K562 (cell line): ENCODE measurements at regions not wholly inside any gene's neighbourhood (a gene's known extent, or its start where the extent isn't known, plus 50 kb on each side); places are given as distances from the start of the nearest gene placed in this dataset.

Experiments
- ATAC-seq: fragments of 200-7000 bp; cut with Tn5 transposase; 3 replicates; pipeline ENCODE4 v1.9.1; 2020; ENCODE audit warnings: moderate library complexity
- BruUV-seq: library from RNA; stranded (reverse); fragments of 400-500 nt; replicated peaks from 2 replicates; lab custom pipeline; 2021; lab: Mats Ljungman, UMichigan
- CTCF ChIA-PET: fragments of 300-600 bp; formaldehyde crosslinking; extraction: SDS; loops from one replicate; lab custom pipeline; 2021; ENCODE audit warnings: low intra/inter-chr PET ratio; lab: Yijun Ruan, JAX
- POLR2A ChIA-PET: fragments of 300-600, 350-650 bp; sonication (Branson Sonifier 250); formaldehyde crosslinking; extraction: SDS; loops from one replicate; lab custom pipeline; 2021; ENCODE audit warnings: antibody characterized with exemption, inconsistent platforms; lab: Yijun Ruan, JAX
- DNase-seq, 4 experiments: peaks; one replicate each; pipeline versions ENCODE4 v3.0.0 to v3.0.0-alpha.2; 2011 to 2018; ENCODE audit warnings: low spot score in 3 of 4, mixed read lengths in 3 of 4; ENCODE audit errors: extremely low read depth in 1 of 4
- FAIRE-seq: peaks from 2 replicates; lab custom pipeline; 2011; peaks lifted over from hg19 to GRCh38; lab: Jason Lieb, UNC
- H2AFZ ChIP-seq: 2 replicates; pipeline ENCODE4 v1.6.0; 2011; ENCODE audit warnings: low read depth, low read length, control low read depth, inconsistent platforms
- H3K27ac ChIP-seq: fragments of 200-600 bp; 3 replicates; pipeline ENCODE4 v1.8.0; 2011; ENCODE audit warnings: low read depth, mild to moderate bottlenecking, control low read depth, inconsistent platforms, low read length, moderate library complexity, mixed read lengths; ENCODE audit errors: extremely low read depth
- H3K27me3 ChIP-seq, 2 experiments: fragments of 300-600 bp in 1 of 2; 2 replicates in 1 of 2; 3 replicates in 1 of 2; pipeline versions ENCODE4 v1.6.0 to v1.8.0; 2011; ENCODE audit warnings: inconsistent platforms in 2 of 2, low read length in 2 of 2, mild to moderate bottlenecking in 1 of 2, mixed read lengths in 1 of 2, moderate library complexity in 1 of 2; ENCODE audit not compliant: control insufficient read depth in 2 of 2, insufficient read depth in 2 of 2
- H3K36me3 ChIP-seq: fragments of 300-600 bp; 3 replicates; pipeline ENCODE4 v1.8.0; 2011; ENCODE audit warnings: mild to moderate bottlenecking, low read length, inconsistent platforms; ENCODE audit not compliant: control insufficient read depth, insufficient read depth
- H3K4me1 ChIP-seq, 2 experiments: fragments of 200-600 bp in 1 of 2; replicated peaks in 1 of 2; 2 replicates in 1 of 2; 3 replicates in 1 of 2; pipeline versions ENCODE4 v1.5.1 to v1.8.0; 2011; ENCODE audit warnings: inconsistent platforms in 2 of 2, low read length in 2 of 2, mild to moderate bottlenecking in 1 of 2, mixed read lengths in 1 of 2, moderate library complexity in 1 of 2; ENCODE audit not compliant: control insufficient read depth in 2 of 2, insufficient read depth in 2 of 2
- H3K4me2 ChIP-seq: 2 replicates; pipeline ENCODE4 v1.6.1; 2011; ENCODE audit warnings: low read length, control low read depth, inconsistent platforms, mixed read lengths; ENCODE audit not compliant: insufficient read depth
- H3K4me3 ChIP-seq: fragments of 200-600 bp; sonication (generic), shearing (Covaris generic); 2 replicates; pipeline ENCODE4 v1.5.1; 2016; ENCODE audit warnings: control low read depth, inconsistent platforms
- H3K79me2 ChIP-seq: fragments of 200-600 bp; 3 replicates; pipeline ENCODE4 v1.8.0; 2011; ENCODE audit warnings: low read length, inconsistent platforms; ENCODE audit not compliant: control insufficient read depth, insufficient read depth
- H3K9ac ChIP-seq, 2 experiments: 2 replicates each; pipeline versions ENCODE4 v1.6.0 to v1.6.1; 2011; ENCODE audit warnings: low read depth in 2 of 2, low read length in 2 of 2, control low read depth in 1 of 2, inconsistent platforms in 1 of 2, mild to moderate bottlenecking in 1 of 2, mixed read lengths in 1 of 2; ENCODE audit not compliant: insufficient read depth in 1 of 2
- H3K9me1 ChIP-seq: one replicate; pipeline ENCODE4 v1.6.0; 2011; ENCODE audit warnings: inconsistent platforms, mild to moderate bottlenecking, low read length, moderate library complexity; ENCODE audit not compliant: control insufficient read depth, insufficient read depth
- H3K9me3 ChIP-seq: replicated peaks from 2 replicates; pipeline ENCODE4 v1.5.1; 2011; ENCODE audit warnings: low read depth, low read length, inconsistent platforms; ENCODE audit not compliant: control insufficient read depth, insufficient read depth
- H4K20me1 ChIP-seq: replicated peaks from 2 replicates; pipeline ENCODE4 v1.6.1; 2011; ENCODE audit warnings: low read length, inconsistent platforms, mixed read lengths; ENCODE audit not compliant: control insufficient read depth, insufficient read depth
- KDM1A ChIP-seq, 2 experiments: fragments of 450-650 bp; IDR thresholded peaks; 2 replicates each; pipeline ENCODE4 v1.6.1; 2016; ENCODE audit warnings: mild to moderate bottlenecking in 2 of 2
- NFXL1 ChIP-seq: fragments of 450-650 bp; formaldehyde crosslinking; IDR thresholded peaks from 2 replicates; pipeline ENCODE4 v1.4.0; 2021; ENCODE audit warnings: mild to moderate bottlenecking
- NR2C1 ChIP-seq, 2 experiments: fragments of 450-650 bp; IDR thresholded peaks; 2 replicates each; pipeline ENCODE4 v1.6.1; 2017; ENCODE audit warnings: mild to moderate bottlenecking in 2 of 2, antibody characterized with exemption in 1 of 2, inconsistent platforms in 1 of 2, missing compliant biosample characterization in 1 of 2, missing genetic modification characterization in 1 of 2
- PTRF ChIP-seq: fragments of 450-650 bp; IDR thresholded peaks from 2 replicates; pipeline ENCODE4 v1.6.1; 2016; ENCODE audit warnings: mild to moderate bottlenecking, missing genetic modification characterization, missing compliant biosample characterization
- ZNF830 ChIP-seq: fragments of 250-450 bp; sonication (Bioruptor Pico); IDR thresholded peaks from 2 replicates; pipeline ENCODE4 v1.5.0; 2021; ENCODE audit warnings: mild to moderate bottlenecking
- WGBS: fragments of 100-300 bp; shearing (Covaris generic); methylation state at CpG from one replicate; pipeline ENCODE4 v1.1.6; 2016; ENCODE audit warnings: low coverage, mixed read lengths; ENCODE audit not compliant: insufficient coverage; ENCODE audit errors: missing lambda C conversion rate; 5-methylcytosine and 5-hydroxymethylcytosine counted together
- in situ Hi-C: fragments of 300-500 bp; cut with MboI; formaldehyde crosslinking; loops from 4 replicates; pipeline ENCODE4 v1.15.0; 2018; ENCODE audit warnings: inconsistent platforms, mixed read lengths
- intact Hi-C: fragments of 100-400 bp; cut with micrococcal nuclease; formaldehyde crosslinking; loops from 2 replicates; pipeline ENCODE4 v1.14.2; 2022
- TF ChIP-seq, protein P1 (sequence below): fragments of 250-450 bp; sonication (Bioruptor Pico); IDR thresholded peaks from 2 replicates; pipeline ENCODE4 v1.5.0; 2021

DNA sequence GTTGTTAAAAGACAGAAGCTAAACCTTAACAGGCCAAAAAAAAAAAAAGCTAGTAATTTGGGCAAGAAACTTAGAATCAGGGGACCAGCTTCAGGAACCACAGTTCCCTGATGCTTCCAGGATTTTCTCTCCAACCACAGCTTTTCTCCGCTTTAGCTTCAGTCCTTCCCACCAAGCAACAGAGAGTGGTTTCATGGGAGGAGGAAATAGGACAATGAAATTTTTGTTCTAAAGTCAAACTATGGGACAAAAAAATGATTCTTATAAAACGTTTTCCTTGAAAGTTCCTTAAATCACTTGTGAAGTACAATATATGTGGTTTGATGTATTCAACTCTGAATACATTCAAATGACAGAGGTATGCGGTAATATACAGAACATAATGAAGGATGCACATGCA is 71.0 kb upstream of the DHX15 start:
- no peak for FAIRE-seq
- WGBS: 2% methylated on average over 3 of the region's 3 CpGs
- in situ Hi-C loops: no loop called here

DNA sequence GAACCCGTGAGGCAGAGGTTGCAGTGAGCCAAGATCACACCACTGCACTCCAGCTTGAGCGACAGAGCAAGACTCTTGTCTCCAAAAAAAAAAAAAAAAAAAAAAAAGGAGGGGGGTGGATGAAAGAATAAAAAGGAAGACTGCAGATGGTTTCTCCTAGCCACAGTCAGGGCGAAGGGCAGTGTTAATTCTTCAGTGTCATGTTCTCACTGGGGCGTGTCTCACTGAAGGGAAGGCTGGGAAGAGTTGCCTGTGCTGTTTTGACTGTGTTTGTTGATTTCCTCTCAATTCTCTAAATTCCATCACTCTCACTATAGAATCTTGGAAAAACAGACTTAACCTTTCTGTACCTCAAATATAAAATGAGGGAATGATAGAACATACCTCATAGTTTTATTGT is 71.6 kb upstream of the DHX15 start:
- in situ Hi-C loops: no loop called here

More for the DNA sequence above, 71.0 kb upstream of the DHX15 start:
- ATAC-seq (no peak), DNase-seq (no peak)
- no peaks in the 10 kb centered on the region for H3K79me2 ChIP-seq
- H3K9me3 ChIP-seq: no peaks in the 10 kb centered on the region
- ChIA-PET CTCF (no interaction called here), POLR2A (no interaction called here)
- TF ChIP-seq, protein P1, sequence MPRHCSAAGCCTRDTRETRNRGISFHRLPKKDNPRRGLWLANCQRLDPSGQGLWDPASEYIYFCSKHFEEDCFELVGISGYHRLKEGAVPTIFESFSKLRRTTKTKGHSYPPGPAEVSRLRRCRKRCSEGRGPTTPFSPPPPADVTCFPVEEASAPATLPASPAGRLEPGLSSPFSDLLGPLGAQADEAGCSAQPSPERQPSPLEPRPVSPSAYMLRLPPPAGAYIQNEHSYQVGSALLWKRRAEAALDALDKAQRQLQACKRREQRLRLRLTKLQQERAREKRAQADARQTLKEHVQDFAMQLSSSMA (CRISPR knock-in tag): no peak
- no peak for TF ChIP-seq KDM1A (IDR thresholded peaks at IDR 0.05)
- TF ChIP-seq NFXL1 (CRISPR knock-in tag): no peak
- H2AFZ ChIP-seq: no peak overlapping the region
- H3K27me3 ChIP-seq: peaks cover 7 to 9% of the 10 kb centered on the region in 2 experiments; a peak in 3 of 5 replicates
- no peak overlapping the region for H3K4me2 ChIP-seq
- BruUV-seq: no TSS peak
- no peak overlapping the region for H3K4me3 ChIP-seq
- H4K20me1 ChIP-seq: no peaks in the 10 kb centered on the region
- H3K36me3 ChIP-seq: no peaks in the 10 kb centered on the region
- intact Hi-C loops: no loop called here
- no peak overlapping the region for H3K27ac ChIP-seq
- no peaks in the 10 kb centered on the region for H3K9me1 ChIP-seq
- no peaks in the 10 kb centered on the region for H3K4me1 ChIP-seq
- no peak overlapping the region for H3K9ac ChIP-seq

More for the DNA sequence above, 71.6 kb upstream of the DHX15 start:
- Histone ChIP-seq H3K4me1 (no peaks in the 10 kb centered on the region), H3K27me3 (peaks cover under 1 to 9% of the 10 kb centered on the region in 2 experiments; a peak in 2 of 5 replicates), H4K20me1 (no peaks in the 10 kb centered on the region), H3K27ac (no peak overlapping the region), H3K79me2 (no peaks in the 10 kb centered on the region), H3K9ac (no peak overlapping the region), H2AFZ (no peak overlapping the region), H3K36me3 (no peaks in the 10 kb centered on the region), H3K9me1 (no peaks in the 10 kb centered on the region), H3K4me3 (no peak overlapping the region)
- DNase-seq (no peak), FAIRE-seq (no peak), ATAC-seq (no peak)
- intact Hi-C loops: no loop called here
- 0% methylated on average over 2 of the region's 4 CpGs for WGBS
- POLR2A ChIA-PET: no interaction called here
- no TSS peak for BruUV-seq
- TF ChIP-seq PTRF (tag) (no peak), ZNF830 (CRISPR knock-in tag) (no peak), NR2C1 (IDR thresholded peaks at IDR 0.05) (no peak), NR2C1 (tag; IDR thresholded peaks at IDR 0.05) (no peak)
- TF ChIP-seq, all 486 proteins: peak for 0
- Histone ChIP-seq H3K4me2 (no peak overlapping the region), H3K9me3 (no peaks in the 10 kb centered on the region)
- CTCF ChIA-PET: no interaction called here
